OCI-LY1 (cell line): ENCODE measurements at regions not wholly inside any gene's neighbourhood (a gene's known extent, or its start where the extent isn't known, plus 50 kb on each side); places are given as distances from the start of the nearest gene placed in this dataset.

Experiments used
- CTCF ChIP-seq: fragments of 200-600 bp; sonication (generic), shearing (Covaris generic); IDR thresholded peaks from 2 replicates; pipeline ENCODE4 v1.5.1; 2017; ENCODE audit warnings: mild to moderate bottlenecking, antibody characterized with exemption, low read length, moderate library complexity, mixed read lengths
- EZH2 ChIP-seq: fragments of 200-600 bp; sonication (generic), shearing (Covaris generic); IDR thresholded peaks from 2 replicates; pipeline ENCODE4 v1.8.0; 2017; ENCODE audit warnings: borderline replicate concordance, mixed run types, mild to moderate bottlenecking, antibody characterized with exemption, low read length, moderate library complexity, mixed read lengths

GRCh38 chr11:123330071-123330470 is 100.0 kb upstream of the GRAMD1B start:
- no peak for TF ChIP-seq CTCF
- no peak for TF ChIP-seq EZH2
